SK-N-SH treated with all-trans-retinoic acid at 6 μM for 48 hours (cell line): ENCODE measurements at regions not wholly inside any gene's neighbourhood (a gene's known extent, or its start where the extent isn't known, plus 50 kb on each side); places are given as distances from the start of the nearest gene placed in this dataset.

Source experiments
- ATAC-seq: fragments of 200-7000 bp; cut with Tn5 transposase; 3 replicates; pipeline ENCODE4 v1.9.1; 2020; ENCODE audit warnings: mild to moderate bottlenecking, moderate library complexity
- ARNTL ChIP-seq: fragments of 450-650 bp; formaldehyde crosslinking; IDR thresholded peaks from 2 replicates; pipeline ENCODE4 v1.5.0; 2020; ENCODE audit warnings: low read depth, mild to moderate bottlenecking, moderate library complexity, borderline replicate concordance
- BACH2 ChIP-seq: fragments of 250-450 bp; sonication (Bioruptor Pico); IDR thresholded peaks from 2 replicates; pipeline ENCODE4 v1.9.0; 2021; ENCODE audit warnings: mild to moderate bottlenecking, borderline replicate concordance
- CSDC2 ChIP-seq: fragments of 250-450 bp; sonication (Bioruptor Pico); IDR thresholded peaks from 2 replicates; pipeline ENCODE4 v1.5.0; 2020; ENCODE audit warnings: mild to moderate bottlenecking, moderate library complexity
- CSRNP3 ChIP-seq: fragments of 250-450 bp; sonication (Bioruptor Pico); IDR thresholded peaks from 2 replicates; pipeline ENCODE4 v1.5.1; 2021; ENCODE audit warnings: mild to moderate bottlenecking, moderate library complexity
- ESRRG ChIP-seq: fragments of 250-450 bp; sonication (Bioruptor Pico); IDR thresholded peaks from 2 replicates; pipeline ENCODE4 v1.6.1; 2021; ENCODE audit warnings: mild to moderate bottlenecking
- GLIS3 ChIP-seq: fragments of 250-450 bp; sonication (Bioruptor Pico); IDR thresholded peaks from 2 replicates; pipeline ENCODE4 v1.5.0; 2020; ENCODE audit warnings: mild to moderate bottlenecking, moderate library complexity
- ISL1 ChIP-seq: fragments of 250-450 bp; sonication (Bioruptor Pico); IDR thresholded peaks from 2 replicates; pipeline ENCODE4 v2.1.2; 2022; ENCODE audit warnings: mild to moderate bottlenecking, moderate library complexity
- OSR1 ChIP-seq: fragments of 250-450 bp; sonication (Bioruptor Pico); IDR thresholded peaks from 2 replicates; pipeline ENCODE4 v1.8.0; 2022; ENCODE audit warnings: moderate library complexity, mild to moderate bottlenecking, inconsistent platforms
- PPARA ChIP-seq: fragments of 250-450 bp; sonication (Bioruptor Pico); IDR thresholded peaks from 2 replicates; pipeline ENCODE4 v1.5.0; 2020; ENCODE audit warnings: mild to moderate bottlenecking, borderline replicate concordance
- RARB ChIP-seq: fragments of 250-450 bp; sonication (Bioruptor Pico); IDR thresholded peaks from 2 replicates; pipeline ENCODE4 v1.8.0; 2021; ENCODE audit warnings: mild to moderate bottlenecking, moderate library complexity
- SNAI2 ChIP-seq: fragments of 250-450 bp; sonication (Bioruptor Pico); IDR thresholded peaks from 2 replicates; pipeline ENCODE4 v1.5.0; 2020; ENCODE audit warnings: mild to moderate bottlenecking, moderate library complexity
- TCF4 ChIP-seq: fragments of 250-450 bp; sonication (Bioruptor Pico); IDR thresholded peaks from 2 replicates; pipeline ENCODE4 v1.8.0; 2021; ENCODE audit warnings: mild to moderate bottlenecking, moderate library complexity, borderline replicate concordance
- TOX ChIP-seq: fragments of 250-450 bp; sonication (Bioruptor Pico); IDR thresholded peaks from 2 replicates; pipeline ENCODE4 v1.8.0; 2021; ENCODE audit warnings: mild to moderate bottlenecking, moderate library complexity, borderline replicate concordance
- ZC3H10 ChIP-seq: fragments of 250-450 bp; sonication (Bioruptor Pico); IDR thresholded peaks from 2 replicates; pipeline ENCODE4 v1.5.1; 2021; ENCODE audit warnings: mild to moderate bottlenecking, moderate library complexity
- ZFP3 ChIP-seq: fragments of 250-450 bp; sonication (Bioruptor Pico); IDR thresholded peaks from 2 replicates; pipeline ENCODE4 v1.5.0; 2020; ENCODE audit warnings: mild to moderate bottlenecking, moderate library complexity
- ZNF565 ChIP-seq: fragments of 450-650 bp; formaldehyde crosslinking; conservative IDR thresholded peaks from 2 replicates; pipeline ENCODE4 v1.5.0; 2020; ENCODE audit warnings: low read depth, mild to moderate bottlenecking, moderate library complexity
- ZNF70 ChIP-seq: fragments of 450-650 bp; formaldehyde crosslinking; IDR thresholded peaks from 2 replicates; pipeline ENCODE4 v1.5.0; 2020; ENCODE audit warnings: mild to moderate bottlenecking, moderate library complexity
- TF ChIP-seq, protein P1 (sequence below): fragments of 250-450 bp; sonication (Bioruptor Pico); IDR thresholded peaks from 2 replicates; pipeline ENCODE4 v1.8.0; 2020; ENCODE audit warnings: mild to moderate bottlenecking, moderate library complexity, borderline replicate concordance
- TF ChIP-seq, protein P2 (sequence below): fragments of 250-450 bp; sonication (Bioruptor Pico); IDR thresholded peaks from 2 replicates; pipeline ENCODE4 v1.8.0; 2021; ENCODE audit warnings: low read depth, mild to moderate bottlenecking, moderate library complexity, borderline replicate concordance
- TF ChIP-seq, protein P3 (sequence below): fragments of 250-450 bp; sonication (Bioruptor Pico); IDR thresholded peaks from 2 replicates; pipeline ENCODE4 v1.5.1; 2020; ENCODE audit warnings: low read depth, mild to moderate bottlenecking, moderate library complexity
- TF ChIP-seq, protein P4 (sequence below): fragments of 250-450 bp; sonication (Bioruptor Pico); IDR thresholded peaks from 2 replicates; pipeline ENCODE4 v1.5.0; 2020; ENCODE audit warnings: mild to moderate bottlenecking, moderate library complexity

- ATAC-seq: no peak
- TF ChIP-seq SNAI2 (CRISPR knock-in tag) (no peak), ZNF70 (CRISPR knock-in tag) (no peak), ARNTL (no peak), ZFP3 (CRISPR knock-in tag) (no peak), GLIS3 (CRISPR knock-in tag) (no peak), OSR1 (no peak), ESRRG (CRISPR knock-in tag) (no peak), TCF4 (no peak)
- TF ChIP-seq, protein P1, sequence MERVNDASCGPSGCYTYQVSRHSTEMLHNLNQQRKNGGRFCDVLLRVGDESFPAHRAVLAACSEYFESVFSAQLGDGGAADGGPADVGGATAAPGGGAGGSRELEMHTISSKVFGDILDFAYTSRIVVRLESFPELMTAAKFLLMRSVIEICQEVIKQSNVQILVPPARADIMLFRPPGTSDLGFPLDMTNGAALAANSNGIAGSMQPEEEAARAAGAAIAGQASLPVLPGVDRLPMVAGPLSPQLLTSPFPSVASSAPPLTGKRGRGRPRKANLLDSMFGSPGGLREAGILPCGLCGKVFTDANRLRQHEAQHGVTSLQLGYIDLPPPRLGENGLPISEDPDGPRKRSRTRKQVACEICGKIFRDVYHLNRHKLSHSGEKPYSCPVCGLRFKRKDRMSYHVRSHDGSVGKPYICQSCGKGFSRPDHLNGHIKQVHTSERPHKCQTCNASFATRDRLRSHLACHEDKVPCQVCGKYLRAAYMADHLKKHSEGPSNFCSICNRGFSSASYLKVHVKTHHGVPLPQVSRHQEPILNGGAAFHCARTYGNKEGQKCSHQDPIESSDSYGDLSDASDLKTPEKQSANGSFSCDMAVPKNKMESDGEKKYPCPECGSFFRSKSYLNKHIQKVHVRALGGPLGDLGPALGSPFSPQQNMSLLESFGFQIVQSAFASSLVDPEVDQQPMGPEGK (CRISPR knock-in tag): no peak
- TF ChIP-seq, protein P2, sequence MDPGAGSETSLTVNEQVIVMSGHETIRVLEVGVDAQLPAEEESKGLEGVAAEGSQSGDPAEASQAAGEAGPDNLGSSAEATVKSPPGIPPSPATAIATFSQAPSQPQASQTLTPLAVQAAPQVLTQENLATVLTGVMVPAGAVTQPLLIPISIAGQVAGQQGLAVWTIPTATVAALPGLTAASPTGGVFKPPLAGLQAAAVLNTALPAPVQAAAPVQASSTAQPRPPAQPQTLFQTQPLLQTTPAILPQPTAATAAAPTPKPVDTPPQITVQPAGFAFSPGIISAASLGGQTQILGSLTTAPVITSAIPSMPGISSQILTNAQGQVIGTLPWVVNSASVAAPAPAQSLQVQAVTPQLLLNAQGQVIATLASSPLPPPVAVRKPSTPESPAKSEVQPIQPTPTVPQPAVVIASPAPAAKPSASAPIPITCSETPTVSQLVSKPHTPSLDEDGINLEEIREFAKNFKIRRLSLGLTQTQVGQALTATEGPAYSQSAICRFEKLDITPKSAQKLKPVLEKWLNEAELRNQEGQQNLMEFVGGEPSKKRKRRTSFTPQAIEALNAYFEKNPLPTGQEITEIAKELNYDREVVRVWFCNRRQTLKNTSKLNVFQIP: no peak
Observed at GRCh38 chr12:74119811-74120362, 417.7 kb upstream of the ATXN7L3B start.

GRCh38 chr12:74120644-74121043 lies 417.0 kb upstream of the ATXN7L3B start:
- TF ChIP-seq SNAI2 (CRISPR knock-in tag) (no peak), ISL1 (no peak), GLIS3 (CRISPR knock-in tag) (no peak), TOX (CRISPR knock-in tag) (no peak), ZNF565 (CRISPR knock-in tag) (no peak), CSDC2 (CRISPR knock-in tag) (no peak), ZFP3 (CRISPR knock-in tag) (no peak), OSR1 (no peak), ZNF70 (CRISPR knock-in tag) (no peak), CSRNP3 (CRISPR knock-in tag) (no peak)
- TF ChIP-seq, protein P3, sequence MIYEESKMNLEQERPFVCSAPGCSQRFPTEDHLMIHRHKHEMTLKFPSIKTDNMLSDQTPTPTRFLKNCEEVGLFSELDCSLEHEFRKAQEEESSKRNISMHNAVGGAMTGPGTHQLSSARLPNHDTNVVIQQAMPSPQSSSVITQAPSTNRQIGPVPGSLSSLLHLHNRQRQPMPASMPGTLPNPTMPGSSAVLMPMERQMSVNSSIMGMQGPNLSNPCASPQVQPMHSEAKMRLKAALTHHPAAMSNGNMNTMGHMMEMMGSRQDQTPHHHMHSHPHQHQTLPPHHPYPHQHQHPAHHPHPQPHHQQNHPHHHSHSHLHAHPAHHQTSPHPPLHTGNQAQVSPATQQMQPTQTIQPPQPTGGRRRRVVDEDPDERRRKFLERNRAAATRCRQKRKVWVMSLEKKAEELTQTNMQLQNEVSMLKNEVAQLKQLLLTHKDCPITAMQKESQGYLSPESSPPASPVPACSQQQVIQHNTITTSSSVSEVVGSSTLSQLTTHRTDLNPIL (CRISPR knock-in tag): no peak
- TF ChIP-seq, protein P4, sequence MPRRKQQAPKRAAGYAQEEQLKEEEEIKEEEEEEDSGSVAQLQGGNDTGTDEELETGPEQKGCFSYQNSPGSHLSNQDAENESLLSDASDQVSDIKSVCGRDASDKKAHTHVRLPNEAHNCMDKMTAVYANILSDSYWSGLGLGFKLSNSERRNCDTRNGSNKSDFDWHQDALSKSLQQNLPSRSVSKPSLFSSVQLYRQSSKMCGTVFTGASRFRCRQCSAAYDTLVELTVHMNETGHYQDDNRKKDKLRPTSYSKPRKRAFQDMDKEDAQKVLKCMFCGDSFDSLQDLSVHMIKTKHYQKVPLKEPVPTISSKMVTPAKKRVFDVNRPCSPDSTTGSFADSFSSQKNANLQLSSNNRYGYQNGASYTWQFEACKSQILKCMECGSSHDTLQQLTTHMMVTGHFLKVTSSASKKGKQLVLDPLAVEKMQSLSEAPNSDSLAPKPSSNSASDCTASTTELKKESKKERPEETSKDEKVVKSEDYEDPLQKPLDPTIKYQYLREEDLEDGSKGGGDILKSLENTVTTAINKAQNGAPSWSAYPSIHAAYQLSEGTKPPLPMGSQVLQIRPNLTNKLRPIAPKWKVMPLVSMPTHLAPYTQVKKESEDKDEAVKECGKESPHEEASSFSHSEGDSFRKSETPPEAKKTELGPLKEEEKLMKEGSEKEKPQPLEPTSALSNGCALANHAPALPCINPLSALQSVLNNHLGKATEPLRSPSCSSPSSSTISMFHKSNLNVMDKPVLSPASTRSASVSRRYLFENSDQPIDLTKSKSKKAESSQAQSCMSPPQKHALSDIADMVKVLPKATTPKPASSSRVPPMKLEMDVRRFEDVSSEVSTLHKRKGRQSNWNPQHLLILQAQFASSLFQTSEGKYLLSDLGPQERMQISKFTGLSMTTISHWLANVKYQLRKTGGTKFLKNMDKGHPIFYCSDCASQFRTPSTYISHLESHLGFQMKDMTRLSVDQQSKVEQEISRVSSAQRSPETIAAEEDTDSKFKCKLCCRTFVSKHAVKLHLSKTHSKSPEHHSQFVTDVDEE (CRISPR knock-in tag): no peak
- no peak for ATAC-seq

DNA sequence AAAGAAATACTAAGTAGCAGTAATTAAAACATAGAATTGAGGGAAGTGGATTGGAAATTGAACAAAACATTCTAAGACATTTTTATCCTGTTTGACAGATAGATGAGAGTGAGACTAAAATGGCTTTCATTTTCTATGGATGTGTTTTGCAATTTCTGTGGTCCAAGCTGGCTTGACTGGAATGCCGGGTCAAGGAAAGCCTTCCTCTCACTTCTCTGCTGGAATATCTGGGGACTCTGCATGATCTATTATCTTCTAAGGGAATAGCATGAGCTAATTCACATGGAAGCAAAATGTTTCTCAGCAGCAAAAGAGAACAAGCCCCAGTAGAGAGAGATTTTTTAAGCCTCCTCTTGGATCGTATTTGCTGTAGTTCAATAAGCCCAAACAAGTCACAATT lies 407.9 kb upstream of the ATXN7L3B start:
- ATAC-seq: no peak
- TF ChIP-seq TOX (CRISPR knock-in tag) (no peak), ZC3H10 (CRISPR knock-in tag) (no peak), ZNF70 (CRISPR knock-in tag) (no peak), ESRRG (CRISPR knock-in tag) (no peak), CSDC2 (CRISPR knock-in tag) (no peak), GLIS3 (CRISPR knock-in tag) (no peak), BACH2 (CRISPR knock-in tag) (no peak), PPARA (CRISPR knock-in tag) (no peak), RARB (CRISPR knock-in tag) (no peak), ARNTL (no peak), CSRNP3 (CRISPR knock-in tag) (no peak)
- TF ChIP-seq, protein P1 (CRISPR knock-in tag): no peak
